Glomerular visceral epithelial cell (primary cell): ENCODE measurements at regions not wholly inside any gene's neighbourhood (a gene's known extent, or its start where the extent isn't known, plus 50 kb on each side); places are given as distances from the start of the nearest gene placed in this dataset.

Source experiments
- DNase-seq: peaks from one replicate; pipeline ENCODE4 v3.0.0-alpha.2; 2016; ENCODE audit errors: extremely low spot score

GRCh38 chr4:128488055-128488705 lies 200.6 kb upstream of the PGRMC2 start:
- no peak for DNase-seq

- no peak for DNase-seq
Measured at GRCh38 chr4:128484896-128485295, 197.3 kb upstream of the PGRMC2 start.

GRCh38 chr4:128483816-128484215 lies 196.2 kb upstream of the PGRMC2 start:
- DNase-seq = no peak

- DNase-seq = no peak
Measured at GRCh38 chr4:128483041-128483440, 195.4 kb upstream of the PGRMC2 start.

- no peak for DNase-seq
Measured at GRCh38 chr4:128481752-128482480, 194.3 kb upstream of the PGRMC2 start.

- no peak for DNase-seq
Measured at GRCh38 chr4:128480945-128481344, 193.3 kb upstream of the PGRMC2 start.

GRCh38 chr4:128477540-128477939 lies 189.9 kb upstream of the PGRMC2 start:
- DNase-seq = no peak

DNA sequence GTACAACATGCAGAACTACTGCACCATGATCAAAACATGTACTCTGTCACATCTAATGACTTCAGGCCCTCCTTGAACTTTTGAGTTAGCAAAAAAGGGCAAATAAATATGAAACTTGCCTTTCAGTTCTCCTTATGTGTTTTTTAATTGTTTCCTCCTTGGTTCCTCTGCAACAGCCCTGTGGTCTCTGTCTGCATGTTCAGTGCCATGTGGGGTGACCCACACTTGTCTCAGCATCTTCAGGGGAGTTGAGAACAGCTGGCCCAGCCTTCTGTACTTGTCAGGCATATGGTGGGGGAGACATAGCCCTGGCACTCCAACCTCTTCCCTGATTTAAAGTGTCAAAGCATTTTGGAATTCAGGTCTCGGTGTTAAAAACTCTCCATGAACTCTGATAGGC lies 188.0 kb upstream of the PGRMC2 start:
- DNase-seq = no peak

- DNase-seq = no peak
Measured at GRCh38 chr4:128471576-128471975, 184.0 kb upstream of the PGRMC2 start.

DNA sequence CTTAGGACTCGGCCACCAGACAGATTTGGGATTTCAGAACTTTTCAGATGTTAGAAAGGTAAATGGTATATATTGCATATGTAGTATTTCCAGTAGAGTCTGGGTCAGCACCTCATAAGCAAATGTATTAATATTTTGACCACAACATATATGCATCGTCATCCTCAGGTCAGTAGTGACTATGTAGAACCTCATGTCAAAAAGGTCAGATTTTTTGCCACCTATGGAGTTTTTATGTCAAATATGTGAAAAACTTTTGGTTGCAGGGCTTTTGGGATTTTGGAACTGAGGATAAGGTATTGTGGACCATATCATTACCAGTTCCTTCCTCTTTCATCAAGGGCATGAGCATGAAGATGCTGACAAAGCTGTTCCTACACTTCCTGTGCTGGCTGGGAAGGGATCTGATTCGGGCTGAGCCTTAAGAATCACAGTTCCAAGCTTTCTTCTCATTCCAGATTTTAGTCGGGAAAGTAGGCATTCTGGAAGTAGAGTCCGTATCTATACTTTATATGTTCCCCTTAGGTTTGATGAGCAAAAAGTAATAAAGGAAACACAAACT lies 183.0 kb upstream of the PGRMC2 start:
- DNase-seq = no peak

DNA sequence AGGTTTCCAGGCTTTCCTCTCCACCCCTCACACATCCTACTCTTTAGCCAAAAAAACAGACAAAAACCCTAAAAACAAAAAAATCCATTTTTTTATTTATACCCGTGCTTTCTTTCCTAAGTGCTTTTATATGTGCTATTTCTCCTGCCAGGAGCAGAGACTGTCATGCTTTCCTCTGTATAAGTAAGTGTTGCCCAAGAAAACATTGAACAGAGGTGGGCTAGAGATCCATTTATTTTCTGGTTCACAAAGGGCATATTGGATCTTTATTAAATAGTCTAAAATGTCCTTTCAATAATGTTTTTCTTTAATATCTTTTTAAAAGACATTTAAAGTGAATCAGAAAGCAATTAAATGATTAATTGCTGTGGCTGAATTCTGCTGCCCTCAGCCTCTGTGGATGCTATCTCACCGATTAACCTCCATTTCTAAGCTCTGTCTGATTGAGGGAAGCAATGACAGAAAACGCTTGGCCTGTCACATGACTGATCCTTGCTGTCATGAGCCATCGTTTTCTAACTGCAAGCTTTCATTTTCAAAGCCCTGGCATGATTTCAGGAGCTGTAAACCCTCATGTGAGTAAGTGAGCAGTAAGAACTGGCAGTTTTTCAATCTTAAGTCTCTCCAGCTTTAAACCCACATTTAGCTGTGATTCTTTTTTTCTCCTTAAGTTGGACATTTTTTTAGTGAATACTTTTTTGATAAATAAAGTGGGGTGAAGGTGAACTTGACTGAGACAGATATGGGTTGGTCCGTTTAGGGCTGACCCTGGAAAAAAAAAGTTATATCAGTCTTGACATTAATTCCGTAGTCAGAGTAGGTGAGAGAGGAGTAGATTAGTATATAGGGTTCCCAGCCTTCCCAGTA lies 180.7 kb upstream of the PGRMC2 start:
- peak; percentile 83 for DNase-seq

GRCh38 chr4:128465523-128465922 lies 177.9 kb upstream of the PGRMC2 start:
- no peak for DNase-seq

GRCh38 chr4:128463006-128463405 lies 175.4 kb upstream of the PGRMC2 start:
- DNase-seq = no peak

- DNase-seq = no peak
Measured at GRCh38 chr4:128462103-128462783, 174.6 kb upstream of the PGRMC2 start.

GRCh38 chr4:128461291-128462102 lies 173.9 kb upstream of the PGRMC2 start:
- DNase-seq = peak; percentile 66

GRCh38 chr4:128459547-128459946 lies 171.9 kb upstream of the PGRMC2 start:
- no peak for DNase-seq

- DNase-seq = no peak
Measured at GRCh38 chr4:128458816-128459215, 171.2 kb upstream of the PGRMC2 start.

GRCh38 chr4:128457726-128458125 lies 170.1 kb upstream of the PGRMC2 start:
- no peak for DNase-seq

DNA sequence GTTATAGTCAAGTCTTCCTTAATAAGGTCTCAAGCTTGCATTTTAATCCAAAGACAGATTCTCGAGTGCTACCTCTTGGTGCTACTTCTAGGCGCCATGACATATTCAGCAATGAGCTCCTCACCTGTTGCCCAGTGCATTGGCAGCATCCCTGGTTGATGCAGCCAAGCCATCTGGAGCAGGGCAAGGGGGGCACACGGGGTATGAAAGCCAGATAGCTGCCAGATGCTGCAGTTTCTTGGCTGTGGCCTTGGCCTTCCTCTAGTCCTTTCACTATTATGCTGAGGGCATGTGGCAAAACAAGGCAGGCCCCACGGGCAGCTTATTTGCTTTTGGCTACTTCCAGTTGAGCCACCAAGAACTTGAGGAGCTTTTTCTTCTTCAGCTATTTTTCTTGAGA lies 168.6 kb upstream of the PGRMC2 start:
- DNase-seq = no peak

- peak; percentile 29 for DNase-seq
Measured at GRCh38 chr4:128455480-128455879, 167.9 kb upstream of the PGRMC2 start.

DNA sequence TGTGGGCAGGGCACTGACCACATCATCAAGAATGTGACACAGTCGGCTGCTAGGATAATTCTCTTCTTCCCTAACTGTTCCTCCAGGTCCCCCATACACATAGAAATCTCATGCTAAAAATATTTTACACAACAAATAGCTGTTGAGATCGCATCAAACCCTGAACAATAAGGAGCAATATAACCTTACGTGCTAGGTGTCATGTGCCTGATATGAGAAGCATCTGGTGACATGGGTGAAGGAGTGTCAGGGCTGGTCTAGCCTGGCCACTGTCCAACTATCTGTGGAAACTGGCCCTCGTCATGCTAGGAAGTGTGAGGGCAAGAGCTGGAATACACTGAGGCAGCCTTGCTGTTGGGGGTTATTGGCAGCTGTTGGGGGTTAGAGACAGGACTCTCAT lies 167.3 kb upstream of the PGRMC2 start:
- peak; percentile 77 for DNase-seq
